GM06990 (cell line): ENCODE measurements at regions not wholly inside any gene's neighbourhood (a gene's known extent, or its start where the extent isn't known, plus 50 kb on each side); places are given as distances from the start of the nearest gene placed in this dataset.

Source experiments
- DNase-seq: peaks from one replicate; pipeline ENCODE4 v3.0.0-alpha.2; 2011; ENCODE audit not compliant: insufficient read length; ENCODE audit errors: extremely low read depth
- H3K27me3 ChIP-seq: replicated peaks from 2 replicates; pipeline ENCODE4 v1.6.0; 2011; ENCODE audit warnings: low read length; ENCODE audit not compliant: control insufficient read depth, insufficient read depth
- H3K36me3 ChIP-seq: 2 replicates; pipeline ENCODE4 v1.5.1; 2011; ENCODE audit warnings: low read length; ENCODE audit not compliant: control insufficient read depth, insufficient read depth
- H3K4me3 ChIP-seq: replicated peaks from 2 replicates; pipeline ENCODE4 v1.5.1; 2011; ENCODE audit warnings: low read depth, mild to moderate bottlenecking, control low read depth, low read length
- TF ChIP-seq, protein P1 (sequence below): IDR thresholded peaks from 2 replicates; pipeline ENCODE4 v1.5.1; 2011; ENCODE audit warnings: low read length, control low read depth, mild to moderate bottlenecking, inconsistent platforms; ENCODE audit not compliant: insufficient read depth, poor library complexity, severe bottlenecking

DNA sequence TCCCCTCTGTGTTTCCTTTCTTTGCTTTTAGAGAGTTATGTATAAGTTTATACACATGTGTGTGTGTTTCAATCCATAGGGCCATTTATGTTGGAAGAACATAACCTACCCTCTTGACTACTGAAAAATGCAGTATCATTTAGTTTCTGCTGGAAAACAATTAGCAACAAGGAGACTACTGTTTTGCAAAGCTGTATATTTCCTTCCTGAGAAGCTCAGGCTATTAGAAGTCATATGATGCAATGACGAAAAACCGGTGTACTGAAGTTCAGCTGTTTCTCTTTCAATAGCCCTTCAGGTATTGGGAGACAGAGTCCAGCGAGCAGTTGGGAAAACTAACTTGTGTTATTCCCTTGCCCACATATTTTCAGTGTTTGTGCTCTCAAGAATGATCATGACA, 447.7 kb upstream of the GYPC start:
- TF ChIP-seq, protein P1, sequence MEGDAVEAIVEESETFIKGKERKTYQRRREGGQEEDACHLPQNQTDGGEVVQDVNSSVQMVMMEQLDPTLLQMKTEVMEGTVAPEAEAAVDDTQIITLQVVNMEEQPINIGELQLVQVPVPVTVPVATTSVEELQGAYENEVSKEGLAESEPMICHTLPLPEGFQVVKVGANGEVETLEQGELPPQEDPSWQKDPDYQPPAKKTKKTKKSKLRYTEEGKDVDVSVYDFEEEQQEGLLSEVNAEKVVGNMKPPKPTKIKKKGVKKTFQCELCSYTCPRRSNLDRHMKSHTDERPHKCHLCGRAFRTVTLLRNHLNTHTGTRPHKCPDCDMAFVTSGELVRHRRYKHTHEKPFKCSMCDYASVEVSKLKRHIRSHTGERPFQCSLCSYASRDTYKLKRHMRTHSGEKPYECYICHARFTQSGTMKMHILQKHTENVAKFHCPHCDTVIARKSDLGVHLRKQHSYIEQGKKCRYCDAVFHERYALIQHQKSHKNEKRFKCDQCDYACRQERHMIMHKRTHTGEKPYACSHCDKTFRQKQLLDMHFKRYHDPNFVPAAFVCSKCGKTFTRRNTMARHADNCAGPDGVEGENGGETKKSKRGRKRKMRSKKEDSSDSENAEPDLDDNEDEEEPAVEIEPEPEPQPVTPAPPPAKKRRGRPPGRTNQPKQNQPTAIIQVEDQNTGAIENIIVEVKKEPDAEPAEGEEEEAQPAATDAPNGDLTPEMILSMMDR: no peak
- DNase-seq: no peak
- Histone ChIP-seq H3K36me3 (no peaks in the 10 kb centered on the region), H3K4me3 (no peak overlapping the region), H3K27me3 (no peaks in the 10 kb centered on the region)

DNA sequence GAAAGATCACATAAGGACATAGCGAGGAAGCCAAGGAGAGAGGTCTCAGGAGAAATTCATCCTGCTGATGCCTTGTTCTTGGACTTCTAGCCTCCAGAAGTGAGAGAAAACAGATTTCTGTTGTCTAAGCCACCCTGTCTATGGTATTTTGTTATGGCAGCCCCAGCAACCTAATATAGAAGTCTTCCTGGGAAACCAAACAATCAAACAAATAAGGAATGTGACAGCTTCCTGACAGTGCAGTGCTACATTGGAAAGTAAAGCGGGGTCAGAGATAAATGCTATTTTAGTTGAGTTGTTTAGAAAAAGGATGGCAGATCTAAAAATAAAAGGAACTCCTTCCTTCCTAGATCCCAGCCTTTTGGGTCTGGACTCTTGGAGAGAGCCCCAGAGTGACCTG, 443.2 kb upstream of the GYPC start:
- Histone ChIP-seq H3K36me3 (no peaks in the 10 kb centered on the region), H3K4me3 (no peak overlapping the region), H3K27me3 (no peaks in the 10 kb centered on the region)
- TF ChIP-seq, protein P1: no peak
- DNase-seq: no peak

DNA sequence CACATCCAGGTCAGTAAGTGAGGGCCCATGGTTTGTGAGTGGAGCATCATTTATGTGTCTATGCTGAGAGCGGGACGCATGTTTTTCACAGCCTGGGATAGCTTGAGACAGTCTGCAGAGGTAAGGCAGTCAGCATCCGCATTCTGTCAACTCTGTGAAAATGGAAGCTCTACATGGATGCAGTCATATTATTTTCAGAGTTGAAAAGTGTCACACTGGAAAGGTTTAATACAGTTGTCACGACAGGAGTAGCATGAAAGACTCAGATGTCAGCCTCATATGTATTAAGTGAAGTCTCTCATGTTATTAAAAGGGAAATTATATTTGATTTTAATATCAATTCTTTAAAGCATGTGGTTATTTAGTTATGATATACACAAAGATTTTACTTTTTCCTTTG, 436.9 kb upstream of the GYPC start:
- no peak for DNase-seq
- Histone ChIP-seq H3K36me3 (no peaks in the 10 kb centered on the region), H3K4me3 (no peak overlapping the region), H3K27me3 (no peaks in the 10 kb centered on the region)
- TF ChIP-seq, protein P1: no peak

DNA sequence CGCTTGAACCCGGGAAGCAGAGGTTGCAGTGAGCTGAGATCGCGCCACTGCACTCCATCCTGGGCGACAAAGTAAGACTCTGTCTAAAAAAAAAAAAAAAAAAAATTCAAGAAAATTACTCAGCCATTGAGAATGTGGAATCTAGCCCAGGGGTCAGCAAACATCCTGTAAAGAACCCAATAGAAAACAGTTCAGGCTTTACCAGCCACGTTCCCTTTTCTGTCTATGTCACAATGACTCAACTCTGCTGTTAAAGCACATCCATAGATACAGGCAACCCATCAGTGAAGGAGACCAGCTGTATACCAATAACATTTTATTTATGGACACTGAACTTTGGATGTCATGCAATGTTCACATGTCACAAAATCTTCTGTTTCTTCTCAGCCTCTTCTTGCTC, 435.6 kb upstream of the GYPC start:
- DNase-seq: no peak
- TF ChIP-seq, protein P1: no peak
- Histone ChIP-seq H3K4me3 (no peak overlapping the region), H3K36me3 (no peaks in the 10 kb centered on the region), H3K27me3 (no peaks in the 10 kb centered on the region)

DNA sequence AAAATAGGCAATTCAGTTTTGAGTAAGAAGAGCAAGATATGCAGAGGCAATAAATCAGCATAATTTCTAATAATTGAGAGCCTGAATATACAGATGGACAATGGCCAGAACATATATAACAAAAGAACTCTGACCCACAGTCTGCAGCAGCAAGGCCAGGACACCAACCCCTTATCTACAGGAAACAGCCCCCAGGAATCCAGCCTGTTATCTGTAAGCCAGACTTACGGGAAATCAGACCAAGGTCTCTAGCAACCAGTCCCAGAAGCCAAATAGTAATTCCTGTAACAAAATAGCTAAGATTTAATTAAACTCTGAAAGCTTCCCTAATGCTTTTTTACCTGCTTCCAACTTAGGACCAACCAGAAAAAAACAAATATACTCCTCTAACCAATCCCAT, 434.5 kb upstream of the GYPC start:
- no peaks in the 10 kb centered on the region for H3K36me3 ChIP-seq
- no peaks in the 10 kb centered on the region for H3K27me3 ChIP-seq
- DNase-seq: no peak
- TF ChIP-seq, protein P1: no peak
- no peak overlapping the region for H3K4me3 ChIP-seq

DNA sequence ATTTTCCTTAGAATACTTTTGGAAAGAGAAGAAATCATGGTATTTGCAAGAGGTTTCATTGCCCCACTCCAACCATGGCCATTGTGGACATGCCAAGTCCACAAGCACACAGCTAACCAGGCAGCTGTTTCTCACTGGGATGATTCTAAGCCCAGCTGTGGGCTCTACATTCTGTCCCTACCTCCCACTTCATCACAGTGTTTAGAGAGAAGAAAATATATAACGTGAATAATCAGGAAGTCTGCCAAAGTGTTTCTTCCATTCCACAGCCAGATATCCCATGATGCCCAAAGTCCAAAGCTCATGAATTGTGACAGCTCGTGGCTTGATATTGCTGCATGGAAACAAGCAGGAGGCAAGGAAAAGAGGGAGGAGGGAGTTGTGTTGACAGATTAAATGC, 433.7 kb upstream of the GYPC start:
- Histone ChIP-seq H3K4me3 (no peak overlapping the region), H3K36me3 (no peaks in the 10 kb centered on the region), H3K27me3 (no peaks in the 10 kb centered on the region)
- TF ChIP-seq, protein P1: no peak
- DNase-seq: no peak
